GM20000 (cell line): ENCODE measurements at regions not wholly inside any gene's neighbourhood (a gene's known extent, or its start where the extent isn't known, plus 50 kb on each side); places are given as distances from the start of the nearest gene placed in this dataset.

ENCODE experiments used
- DNase-seq: peaks from one replicate; pipeline ENCODE4 v3.0.0; 2012; ENCODE audit warnings: low spot score
- TF ChIP-seq, protein P1 (sequence below): IDR thresholded peaks from 2 replicates; pipeline ENCODE4 v1.5.1; 2012; ENCODE audit warnings: mild to moderate bottlenecking, control low read depth; ENCODE audit errors: extremely low read depth, missing control alignments

DNA sequence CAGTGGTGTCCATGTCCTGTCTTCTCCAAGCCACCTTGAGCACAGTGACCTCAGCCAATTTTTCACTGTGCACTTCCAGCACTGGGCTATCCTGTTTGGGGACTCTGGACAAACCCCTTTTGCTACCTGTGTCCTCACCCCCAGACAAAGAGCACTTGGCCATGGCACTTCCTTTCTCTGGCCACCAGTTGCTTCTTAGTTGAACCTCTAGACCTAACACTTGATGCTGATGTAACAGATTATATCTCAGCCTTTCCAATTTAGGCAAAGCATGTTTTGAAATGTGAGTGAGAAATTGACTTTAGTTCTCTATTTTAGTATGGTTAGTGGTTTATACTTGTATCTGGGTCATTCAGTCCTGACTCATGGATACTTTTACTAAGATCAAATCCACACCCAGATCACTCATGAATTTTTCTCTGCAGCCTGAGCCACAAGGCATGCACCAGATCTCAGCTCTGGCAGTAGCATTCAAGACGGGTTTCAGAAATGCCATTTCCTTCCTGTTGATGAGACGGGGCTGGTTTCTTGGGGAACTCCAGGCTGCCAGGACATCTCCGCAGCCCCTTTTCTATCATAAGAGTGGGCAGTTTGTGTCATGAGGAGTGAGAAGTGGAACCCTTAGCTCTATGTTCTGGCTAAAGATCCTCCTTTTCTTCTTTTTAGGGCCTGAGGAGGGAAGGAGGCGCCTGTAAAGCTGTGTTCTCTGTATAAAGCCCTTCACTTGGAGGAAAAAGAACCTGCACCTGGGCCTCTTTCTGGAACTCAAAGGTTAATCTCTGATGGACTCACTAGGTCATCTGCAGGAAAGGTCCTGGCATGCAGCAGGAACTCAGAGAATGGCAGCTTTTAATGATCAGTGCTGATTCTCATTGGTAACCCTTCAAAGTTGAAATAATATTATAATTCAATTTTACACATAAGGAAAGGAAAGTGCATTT is 185.6 kb upstream of the TENM4 start:
- no peak for DNase-seq
- TF ChIP-seq, protein P1, sequence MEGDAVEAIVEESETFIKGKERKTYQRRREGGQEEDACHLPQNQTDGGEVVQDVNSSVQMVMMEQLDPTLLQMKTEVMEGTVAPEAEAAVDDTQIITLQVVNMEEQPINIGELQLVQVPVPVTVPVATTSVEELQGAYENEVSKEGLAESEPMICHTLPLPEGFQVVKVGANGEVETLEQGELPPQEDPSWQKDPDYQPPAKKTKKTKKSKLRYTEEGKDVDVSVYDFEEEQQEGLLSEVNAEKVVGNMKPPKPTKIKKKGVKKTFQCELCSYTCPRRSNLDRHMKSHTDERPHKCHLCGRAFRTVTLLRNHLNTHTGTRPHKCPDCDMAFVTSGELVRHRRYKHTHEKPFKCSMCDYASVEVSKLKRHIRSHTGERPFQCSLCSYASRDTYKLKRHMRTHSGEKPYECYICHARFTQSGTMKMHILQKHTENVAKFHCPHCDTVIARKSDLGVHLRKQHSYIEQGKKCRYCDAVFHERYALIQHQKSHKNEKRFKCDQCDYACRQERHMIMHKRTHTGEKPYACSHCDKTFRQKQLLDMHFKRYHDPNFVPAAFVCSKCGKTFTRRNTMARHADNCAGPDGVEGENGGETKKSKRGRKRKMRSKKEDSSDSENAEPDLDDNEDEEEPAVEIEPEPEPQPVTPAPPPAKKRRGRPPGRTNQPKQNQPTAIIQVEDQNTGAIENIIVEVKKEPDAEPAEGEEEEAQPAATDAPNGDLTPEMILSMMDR, result no peak

DNA sequence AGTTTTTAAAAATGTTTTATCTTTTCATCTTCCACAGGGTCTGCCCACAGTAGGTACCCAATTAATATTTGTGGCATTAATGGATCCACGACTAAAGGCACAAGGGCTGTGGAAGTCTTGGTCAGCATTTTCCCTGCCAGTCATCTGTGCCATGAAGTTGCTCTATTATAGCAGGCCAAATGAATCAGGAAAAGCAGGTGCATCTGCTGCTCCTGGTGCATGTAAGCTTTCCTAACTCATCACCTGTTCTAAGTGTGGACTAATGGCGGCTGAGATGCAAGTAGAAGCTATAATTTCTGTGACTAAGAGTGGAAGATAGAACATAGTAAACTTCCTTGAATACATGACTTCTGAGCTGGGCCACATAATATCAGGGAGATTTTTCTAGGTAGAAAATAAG is 182.5 kb upstream of the TENM4 start:
- DNase-seq, result no peak
- TF ChIP-seq, protein P1, result no peak

DNA sequence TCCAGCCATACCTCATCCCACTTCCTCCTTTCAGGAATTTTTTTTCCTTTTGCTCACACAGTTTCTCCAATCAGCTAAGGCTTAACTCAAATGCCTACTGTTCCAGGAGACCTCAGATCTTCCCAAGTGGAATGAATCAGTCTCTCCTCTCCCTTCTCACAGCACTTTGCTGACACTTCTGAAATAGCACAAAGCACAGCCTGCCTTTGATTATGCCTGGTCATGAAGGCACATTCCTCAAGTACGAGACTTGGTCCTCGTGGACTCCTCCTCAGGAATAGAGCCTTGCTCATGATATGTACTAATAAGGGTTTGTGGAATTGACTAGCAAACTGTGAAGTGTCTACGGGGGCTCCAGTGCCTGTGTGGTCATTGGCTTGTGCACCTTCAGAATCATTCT is 176.7 kb upstream of the TENM4 start:
- TF ChIP-seq, protein P1, result no peak
- no peak for DNase-seq

DNA sequence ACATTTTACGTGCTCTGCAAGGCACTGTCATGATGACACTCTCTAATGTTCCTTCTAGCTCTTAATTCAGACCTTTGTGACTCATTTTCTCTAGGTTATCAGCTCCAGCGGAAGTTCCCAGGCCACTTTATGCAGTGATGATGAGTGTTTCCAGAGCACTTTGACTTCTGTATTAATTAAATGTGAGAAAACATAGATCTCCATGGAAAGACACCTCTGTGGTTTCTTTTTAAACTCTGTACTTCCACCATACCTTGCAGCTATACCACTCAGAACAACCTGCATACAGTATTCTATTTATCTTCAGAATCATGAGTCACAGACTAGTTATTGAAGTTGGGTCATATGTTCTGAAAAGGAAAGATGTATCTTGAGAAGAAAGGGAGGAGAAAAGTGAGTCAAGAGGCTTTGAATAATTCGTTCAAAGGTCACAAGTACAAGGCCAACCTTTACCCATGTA is 175.6 kb upstream of the TENM4 start:
- TF ChIP-seq, protein P1, result no peak

DNA sequence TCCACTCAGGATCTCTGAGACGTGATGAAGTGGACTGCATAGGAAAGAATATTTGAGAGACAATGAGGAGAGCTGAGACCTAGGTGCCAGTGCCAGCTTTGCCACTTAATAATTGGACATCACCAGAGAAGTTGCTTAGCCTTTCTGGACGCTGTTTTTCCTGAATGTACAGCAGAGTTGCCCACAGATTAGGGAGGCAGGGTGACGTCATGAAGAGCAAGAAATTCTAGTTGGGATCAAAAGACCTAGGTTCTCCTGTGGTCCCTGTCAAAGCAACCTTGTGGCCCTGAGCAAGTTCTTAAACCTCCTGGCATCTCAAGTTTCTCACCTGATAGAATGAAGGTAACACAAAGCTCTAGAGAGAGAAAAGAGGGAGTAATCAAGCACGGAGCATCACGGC is 174.6 kb upstream of the TENM4 start:
- no peak for DNase-seq
- TF ChIP-seq, protein P1, result no peak

More for the DNA sequence above, 175.6 kb upstream of the TENM4 start:
- no peak for DNase-seq

DNA sequence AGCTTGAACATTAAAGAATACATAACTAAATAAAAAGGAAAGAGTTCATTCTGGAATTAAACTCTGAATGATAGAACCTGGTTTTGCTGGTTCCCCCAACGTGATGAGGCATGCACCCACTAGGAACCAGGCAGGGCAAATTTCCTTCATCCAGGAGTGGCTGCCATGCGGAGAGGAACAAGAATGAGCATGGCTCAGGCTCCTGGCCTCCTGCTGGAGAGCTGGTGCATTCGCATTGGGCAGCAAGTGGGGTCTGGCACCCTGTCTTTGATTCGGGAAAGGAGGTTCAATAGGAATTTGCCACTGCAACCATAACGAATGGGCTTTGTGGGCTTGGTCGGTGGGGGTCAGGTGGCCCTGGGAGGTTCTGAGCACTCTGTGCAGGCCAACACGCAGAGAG is 169.8 kb upstream of the TENM4 start:
- TF ChIP-seq, protein P1, result no peak

DNA sequence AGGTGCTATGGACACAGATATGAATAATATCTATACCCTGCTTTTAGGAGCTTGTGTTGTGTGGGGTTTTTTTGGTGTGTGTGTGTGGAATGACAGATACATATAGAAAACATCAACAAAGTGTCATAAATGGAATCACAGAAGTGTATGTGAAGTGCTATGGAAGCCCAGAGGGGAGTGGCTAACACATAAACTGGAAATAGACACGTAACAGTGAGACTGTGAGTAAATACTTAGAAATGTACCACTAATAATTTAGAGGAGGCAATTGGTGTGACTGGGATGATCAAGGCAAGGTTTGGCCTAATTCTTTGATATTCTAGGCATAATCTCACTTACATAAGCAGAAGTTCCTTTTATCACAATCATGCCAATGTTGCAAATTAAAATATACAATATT is 169.3 kb upstream of the TENM4 start:
- DNase-seq, result no peak
- TF ChIP-seq, protein P1, result no peak

More for the DNA sequence above, 169.8 kb upstream of the TENM4 start:
- DNase-seq, result no peak
